Coronary artery (tissue), 2 donors: ENCODE measurements at regions not wholly inside any gene's neighbourhood (a gene's known extent, or its start where the extent isn't known, plus 50 kb on each side); places are given as distances from the start of the nearest gene placed in this dataset.

Experiments
- DNase-seq: peaks from one replicate; pipeline ENCODE4 v3.0.0-alpha.2; 2017; ENCODE audit warnings: low spot score
- H3K27ac ChIP-seq, 2 donors: fragments of 200-600 bp; sonication (generic); one replicate each; pipeline ENCODE4 v1.5.1; 2016 to 2019
- H3K4me3 ChIP-seq: fragments of 200-600 bp; sonication (generic); 2 replicates; pipeline ENCODE4 v1.5.1; 2016; ENCODE audit warnings: mild to moderate bottlenecking, moderate library complexity
- CTCF ChIP-seq: fragments of 200-600 bp; sonication (generic); IDR thresholded peaks from one replicate; pipeline ENCODE4 v1.5.1; 2019; ENCODE audit warnings: antibody characterized with exemption

DNA sequence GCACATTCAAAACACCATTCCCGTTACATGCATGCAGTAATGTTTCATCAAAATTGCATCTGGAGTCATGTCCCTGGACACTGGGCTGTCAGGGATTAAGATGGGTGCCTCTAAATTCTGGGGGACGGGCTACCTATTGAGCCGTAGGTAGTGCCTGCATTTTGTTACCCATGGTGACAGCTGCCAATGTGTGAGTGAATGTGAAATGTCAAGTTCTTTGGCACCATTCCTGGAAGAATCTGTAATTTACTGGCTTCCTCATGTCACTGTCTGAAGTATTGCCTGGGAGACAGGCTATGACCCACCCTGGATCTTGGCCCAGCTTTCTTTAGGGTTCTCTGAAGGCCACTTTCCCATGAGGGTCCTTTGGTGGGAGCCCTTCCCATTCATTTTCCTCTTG lies 266.1 kb downstream of the TSHZ3 start:
- Histone ChIP-seq H3K27ac (no peak overlapping the region), H3K4me3 (no peak overlapping the region)
- no peak for TF ChIP-seq CTCF
- DNase-seq = no peak

- no peak for DNase-seq
- Histone ChIP-seq H3K4me3 (no peak overlapping the region), H3K27ac (no peak overlapping the region)
- no peak for TF ChIP-seq CTCF
These were observed 274.0 kb downstream of the TSHZ3 start for GRCh38 chr19:31075146-31075655.

DNA sequence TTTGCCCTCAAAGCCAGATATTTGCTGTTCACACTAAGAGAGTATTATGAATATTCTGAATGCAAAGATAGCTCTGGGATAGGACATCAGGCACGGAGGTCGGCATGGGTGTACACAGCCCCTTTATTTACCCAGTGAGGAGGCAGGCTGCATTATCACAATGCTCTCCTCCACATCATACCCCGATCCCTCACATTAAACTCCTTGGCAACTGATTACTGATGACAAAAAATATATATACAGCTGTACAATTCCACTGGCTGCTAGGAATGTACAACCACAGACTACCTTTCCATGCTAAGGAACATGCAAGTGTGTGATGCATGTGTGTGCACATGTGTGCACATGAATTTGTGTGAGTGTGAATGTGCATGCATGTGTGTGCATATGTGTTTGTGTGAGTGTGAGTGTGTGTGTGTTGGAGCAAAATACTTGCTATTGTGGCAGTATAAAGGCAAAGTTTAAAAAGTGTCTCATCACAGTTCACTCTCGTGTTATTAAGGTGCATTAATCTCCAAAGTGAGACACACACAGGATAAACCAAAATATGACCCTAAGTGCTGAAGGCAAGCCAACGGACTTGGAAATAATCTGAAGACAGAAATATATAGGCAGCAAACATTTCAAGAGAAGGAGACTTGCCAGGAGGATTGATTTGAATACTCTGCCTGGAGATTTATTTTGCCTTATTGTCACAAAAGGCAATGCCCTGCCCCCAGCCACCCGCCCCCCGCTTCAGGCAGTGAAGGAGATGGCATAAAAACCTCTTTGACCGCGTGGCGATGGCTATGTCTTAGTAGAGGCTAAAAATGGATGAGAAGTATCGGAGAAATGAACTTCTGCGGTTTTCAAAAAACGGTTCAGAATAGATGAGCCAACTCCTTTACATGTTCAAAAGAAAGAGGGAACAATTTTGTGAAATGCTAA lies 274.8 kb downstream of the TSHZ3 start:
- TF ChIP-seq CTCF = no peak
- H3K27ac ChIP-seq = no peak overlapping the region
- DNase-seq = no peak
- no peak overlapping the region for H3K4me3 ChIP-seq

DNA sequence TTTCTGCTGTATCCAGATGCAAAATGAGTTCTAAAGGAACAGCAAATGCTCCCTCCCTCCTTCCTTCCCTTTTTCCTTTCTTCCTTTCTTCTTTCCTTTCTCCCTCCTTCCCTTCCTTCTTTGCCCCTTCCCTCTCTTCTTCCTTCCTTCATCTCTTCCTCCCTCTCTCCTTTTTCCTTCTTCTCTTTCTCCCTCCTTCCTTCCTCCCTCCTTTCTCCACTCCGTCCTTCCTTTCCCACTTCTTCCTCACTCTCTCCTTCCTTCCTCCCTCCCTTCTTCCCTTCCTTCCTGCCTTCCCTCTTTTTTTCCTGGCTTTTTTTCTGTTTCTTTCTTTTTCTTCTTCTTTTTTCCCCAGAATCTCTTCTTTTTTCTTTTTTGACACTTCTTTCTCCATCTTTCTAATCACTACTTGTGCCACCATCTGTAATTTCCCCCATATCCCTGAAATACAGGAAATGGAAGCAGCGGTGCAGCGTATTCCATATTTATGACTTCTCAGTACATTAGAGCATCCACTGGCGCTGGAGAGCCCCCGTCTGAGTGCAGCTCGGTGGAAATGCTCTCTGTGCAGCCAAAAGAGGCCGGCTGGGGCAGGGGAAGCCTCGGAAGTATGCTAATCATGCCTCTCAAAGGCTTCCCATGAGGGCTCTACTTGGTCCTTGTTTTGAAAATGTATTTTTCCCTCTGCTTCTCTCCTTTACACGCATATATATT lies 275.6 kb downstream of the TSHZ3 start:
- no peak overlapping the region for H3K4me3 ChIP-seq
- no peak overlapping the region for H3K27ac ChIP-seq
- TF ChIP-seq CTCF = no peak
- DNase-seq = no peak

DNA sequence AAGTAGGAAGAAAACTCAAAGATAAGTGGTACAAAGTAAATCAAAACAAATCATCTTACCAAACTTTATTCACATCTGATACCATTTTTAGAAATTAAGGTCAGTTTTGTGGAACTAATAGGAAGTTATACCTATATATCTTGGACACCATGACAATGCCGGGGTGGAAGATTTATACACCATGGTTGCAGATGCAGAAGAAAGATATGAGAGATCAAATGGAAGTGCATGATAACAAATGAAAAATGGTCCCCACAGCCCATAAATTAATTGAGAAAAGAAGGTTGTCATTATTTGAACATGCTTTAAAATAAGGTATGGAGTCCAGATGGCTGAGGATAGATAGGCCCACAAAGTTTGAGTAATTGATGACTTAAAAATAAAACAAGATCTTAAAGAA lies 276.8 kb downstream of the TSHZ3 start:
- TF ChIP-seq CTCF = no peak
- no peak overlapping the region for H3K27ac ChIP-seq
- no peak for DNase-seq
- no peak overlapping the region for H3K4me3 ChIP-seq

DNA sequence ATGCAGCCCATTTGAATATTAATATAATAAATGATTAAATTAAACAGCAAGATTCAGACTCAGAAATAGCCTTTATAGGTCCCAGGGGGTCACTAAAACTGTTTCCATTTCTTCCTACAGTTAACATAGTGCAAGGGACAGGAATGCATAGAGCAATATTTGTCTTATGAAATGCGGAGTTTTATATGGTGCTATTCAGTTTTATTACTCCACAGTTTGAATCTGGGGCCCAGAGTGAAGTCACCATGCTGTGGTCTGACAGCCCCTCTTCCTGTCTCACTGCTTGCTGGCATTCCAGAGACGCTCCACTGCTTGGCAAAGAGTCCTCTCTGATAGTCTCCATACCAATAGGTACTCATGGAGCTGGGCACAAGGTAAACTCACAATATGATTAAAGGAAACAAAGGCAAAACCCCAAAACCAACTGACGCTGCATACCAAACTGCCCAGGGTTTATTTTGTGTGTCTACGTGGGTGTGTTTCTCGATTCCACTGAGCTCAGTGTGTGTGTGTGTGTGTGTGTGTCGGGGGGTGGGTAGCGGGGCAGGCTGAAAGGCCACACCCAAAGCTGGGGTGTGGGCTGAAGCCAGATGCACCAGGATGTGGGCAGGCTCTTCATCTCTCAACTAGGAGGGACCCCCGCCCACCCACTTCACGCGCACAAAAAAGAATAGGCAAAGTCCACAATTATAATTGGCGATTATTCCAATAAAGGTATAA lies 277.9 kb downstream of the TSHZ3 start:
- Histone ChIP-seq H3K27ac (no peak overlapping the region), H3K4me3 (no peak overlapping the region)
- no peak for DNase-seq
- TF ChIP-seq CTCF = no peak
